Mesothelial cell of epicardium (in vitro differentiated cells): ENCODE measurements at regions not wholly inside any gene's neighbourhood (a gene's known extent, or its start where the extent isn't known, plus 50 kb on each side); places are given as distances from the start of the nearest gene placed in this dataset.

Experiments used
- DNase-seq, 2 experiments: peaks; one replicate each; pipeline ENCODE4 v3.0.0; 2021; ENCODE audit warnings: low spot score in 2 of 2; ENCODE audit not compliant: unreplicated experiment in 2 of 2
- H3K27ac Mint-ChIP-seq: 2 replicates; pipeline ENCODE4 v1.8.0; 2021; ENCODE audit warnings: mixed read lengths
- H3K27me3 Mint-ChIP-seq: 2 replicates; pipeline ENCODE4 v1.8.0; 2021; ENCODE audit warnings: low read depth, mixed read lengths
- H3K36me3 Mint-ChIP-seq: 2 replicates; pipeline ENCODE4 v1.8.0; 2021; ENCODE audit warnings: mixed read lengths
- H3K4me1 Mint-ChIP-seq: 2 replicates; pipeline ENCODE4 v1.8.0; 2021; ENCODE audit warnings: mixed read lengths
- H3K4me3 Mint-ChIP-seq: 2 replicates; pipeline ENCODE4 v1.8.0; 2021; ENCODE audit warnings: mild to moderate bottlenecking, moderate library complexity, mixed read lengths
- H3K9me3 Mint-ChIP-seq: 2 replicates; pipeline ENCODE4 v1.8.0; 2021; ENCODE audit warnings: mixed read lengths
- TF ChIP-seq, protein P1 (sequence below): fragments of 200-600 bp; sonication (generic); IDR thresholded peaks from one replicate; pipeline ENCODE4 v1.5.0; 2021; ENCODE audit warnings: antibody characterized with exemption; ENCODE audit not compliant: unreplicated experiment

DNA sequence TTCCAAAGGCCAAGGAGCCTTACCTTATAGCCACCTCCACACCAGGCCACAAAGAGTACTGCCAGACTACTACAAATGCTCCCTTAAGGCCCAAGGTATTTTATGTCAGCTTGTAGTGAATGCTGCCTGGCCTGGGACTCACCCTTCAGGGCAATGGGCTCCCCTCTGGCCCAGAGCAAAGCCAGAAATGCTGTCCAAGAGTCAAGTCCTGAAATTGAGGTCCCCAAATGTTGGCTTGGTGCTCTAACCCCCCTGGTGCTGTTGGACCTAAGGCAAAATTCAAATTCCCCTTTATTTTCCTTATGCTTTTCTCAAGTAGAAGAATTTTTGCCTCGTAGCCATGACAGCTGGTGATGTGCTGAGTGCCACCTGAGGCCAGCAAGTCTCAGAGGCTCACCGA lies 1354.3 kb upstream of the DIAPH2 start:
- TF ChIP-seq, protein P1, sequence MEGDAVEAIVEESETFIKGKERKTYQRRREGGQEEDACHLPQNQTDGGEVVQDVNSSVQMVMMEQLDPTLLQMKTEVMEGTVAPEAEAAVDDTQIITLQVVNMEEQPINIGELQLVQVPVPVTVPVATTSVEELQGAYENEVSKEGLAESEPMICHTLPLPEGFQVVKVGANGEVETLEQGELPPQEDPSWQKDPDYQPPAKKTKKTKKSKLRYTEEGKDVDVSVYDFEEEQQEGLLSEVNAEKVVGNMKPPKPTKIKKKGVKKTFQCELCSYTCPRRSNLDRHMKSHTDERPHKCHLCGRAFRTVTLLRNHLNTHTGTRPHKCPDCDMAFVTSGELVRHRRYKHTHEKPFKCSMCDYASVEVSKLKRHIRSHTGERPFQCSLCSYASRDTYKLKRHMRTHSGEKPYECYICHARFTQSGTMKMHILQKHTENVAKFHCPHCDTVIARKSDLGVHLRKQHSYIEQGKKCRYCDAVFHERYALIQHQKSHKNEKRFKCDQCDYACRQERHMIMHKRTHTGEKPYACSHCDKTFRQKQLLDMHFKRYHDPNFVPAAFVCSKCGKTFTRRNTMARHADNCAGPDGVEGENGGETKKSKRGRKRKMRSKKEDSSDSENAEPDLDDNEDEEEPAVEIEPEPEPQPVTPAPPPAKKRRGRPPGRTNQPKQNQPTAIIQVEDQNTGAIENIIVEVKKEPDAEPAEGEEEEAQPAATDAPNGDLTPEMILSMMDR: no peak
- no peaks in the 10 kb centered on the region for H3K27me3 Mint-ChIP-seq
- no peak overlapping the region for H3K4me3 Mint-ChIP-seq
- peaks cover 30% of the 10 kb centered on the region for H3K9me3 Mint-ChIP-seq
- H3K4me1 Mint-ChIP-seq: peaks cover 9% of the 10 kb centered on the region
- no peaks in the 10 kb centered on the region for H3K36me3 Mint-ChIP-seq
- no peak overlapping the region for H3K27ac Mint-ChIP-seq
- no peak for DNase-seq

DNA sequence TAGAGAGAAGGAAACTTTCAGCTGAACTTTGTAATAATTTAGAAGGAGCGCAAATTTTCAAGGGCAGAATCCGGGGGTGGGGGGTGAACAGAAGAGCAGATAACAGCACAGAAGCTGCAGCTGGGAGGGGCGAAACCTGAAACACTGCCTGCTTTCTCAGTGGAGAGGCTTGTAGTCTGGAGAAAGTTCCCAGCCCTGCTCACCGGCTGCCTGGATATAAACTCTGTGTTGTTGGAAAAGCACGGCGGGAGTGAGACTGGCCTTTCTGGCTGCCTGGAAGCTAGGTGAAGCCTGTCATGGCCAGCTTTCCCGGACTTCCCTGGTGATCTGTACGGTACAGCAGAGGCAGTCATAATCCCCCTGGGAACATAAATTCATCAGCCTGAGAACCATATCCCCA lies 1352.1 kb upstream of the DIAPH2 start:
- Mint-ChIP-seq H3K9me3 (peaks cover 34% of the 10 kb centered on the region), H3K27ac (no peak overlapping the region), H3K4me1 (peaks cover 9% of the 10 kb centered on the region), H3K4me3 (peak overlapping the region; percentile 38), H3K36me3 (no peaks in the 10 kb centered on the region), H3K27me3 (no peaks in the 10 kb centered on the region)
- DNase-seq: no peak
- TF ChIP-seq, protein P1: no peak

DNA sequence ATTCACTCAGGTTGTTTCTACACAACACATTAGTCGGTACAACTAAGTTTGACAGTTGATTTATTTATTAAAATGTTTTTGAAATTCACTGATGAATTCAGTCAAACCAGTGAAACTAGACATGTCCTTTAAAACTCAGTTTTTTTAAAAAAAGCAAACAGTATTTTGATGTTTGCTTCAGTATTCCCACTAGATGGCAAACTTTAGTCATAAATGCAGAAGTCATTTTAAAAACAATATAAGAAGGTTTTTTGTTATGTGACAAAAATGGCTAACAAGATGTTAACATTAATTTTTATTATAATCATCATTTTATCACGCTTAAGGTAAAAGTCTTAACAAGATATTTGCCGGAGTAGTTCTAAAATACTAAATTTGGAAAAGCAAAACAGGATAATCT lies 1337.8 kb upstream of the DIAPH2 start:
- Mint-ChIP-seq H3K36me3 (no peaks in the 10 kb centered on the region), H3K4me3 (no peak overlapping the region), H3K4me1 (peaks cover 9% of the 10 kb centered on the region), H3K27ac (no peak overlapping the region), H3K9me3 (no peaks in the 10 kb centered on the region), H3K27me3 (no peaks in the 10 kb centered on the region)
- no peak for DNase-seq
- TF ChIP-seq, protein P1: peak; percentile 62

DNA sequence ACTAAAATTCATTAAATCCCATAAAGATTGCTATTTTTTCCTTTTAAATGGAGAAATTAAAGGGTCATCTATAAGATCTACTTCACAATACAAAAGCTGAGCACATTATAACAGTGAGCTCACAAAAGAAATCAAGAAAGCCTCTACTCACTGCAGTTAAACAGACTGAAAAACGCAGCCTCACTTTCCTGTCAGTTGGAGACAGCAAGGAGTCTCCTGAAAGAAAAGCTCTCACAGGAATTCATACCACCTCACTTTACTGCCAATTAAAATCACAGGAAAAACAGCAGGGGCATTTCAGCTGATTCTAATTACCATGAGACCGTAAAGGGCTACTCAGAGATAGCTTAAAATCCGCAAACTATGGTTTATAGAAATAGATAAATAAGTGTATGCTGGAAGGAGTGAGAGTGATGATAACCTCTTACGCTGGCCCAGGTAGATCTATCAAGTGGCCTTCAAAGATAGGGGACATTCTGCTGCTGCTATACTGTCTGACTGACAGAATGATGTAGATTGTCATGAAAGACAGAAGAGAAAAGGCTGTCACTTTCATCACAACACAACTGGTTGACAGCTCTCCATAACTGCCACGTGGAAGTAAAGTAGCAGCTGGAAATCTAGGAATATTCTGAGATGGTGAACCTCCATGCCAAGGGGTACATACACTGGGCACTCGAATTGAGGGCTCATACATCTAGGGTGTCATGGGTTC lies 1333.7 kb upstream of the DIAPH2 start:
- Mint-ChIP-seq H3K4me3 (no peak overlapping the region), H3K27ac (peak overlapping the region; percentile 35), H3K36me3 (no peaks in the 10 kb centered on the region), H3K4me1 (peaks cover 9% of the 10 kb centered on the region), H3K27me3 (no peaks in the 10 kb centered on the region), H3K9me3 (no peaks in the 10 kb centered on the region)
- no peak for DNase-seq
- TF ChIP-seq, protein P1: no peak

DNA sequence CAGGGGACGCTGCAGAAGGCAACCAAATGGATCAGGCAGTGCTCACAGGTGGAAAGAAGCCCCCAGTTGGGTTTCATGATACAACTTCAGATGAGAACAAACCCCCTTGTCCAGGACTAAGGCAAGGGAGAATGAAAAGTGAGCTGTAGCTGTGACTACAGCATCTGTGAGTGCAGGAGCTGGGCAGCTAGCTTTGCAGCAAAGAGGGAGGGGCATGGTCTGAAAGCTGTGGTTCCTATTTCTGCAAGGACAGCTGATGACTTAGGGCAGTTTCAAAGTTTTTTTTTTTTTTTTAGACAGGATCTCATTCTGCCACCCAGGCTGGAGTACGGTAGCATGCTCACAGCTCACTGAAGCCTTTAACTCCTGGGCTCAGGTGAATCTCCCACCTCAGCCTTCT lies 1317.4 kb upstream of the DIAPH2 start:
- no peaks in the 10 kb centered on the region for H3K4me1 Mint-ChIP-seq
- peaks cover 9% of the 10 kb centered on the region for H3K9me3 Mint-ChIP-seq
- no peak overlapping the region for H3K27ac Mint-ChIP-seq
- H3K36me3 Mint-ChIP-seq: peaks cover 2% of the 10 kb centered on the region
- no peak for DNase-seq
- TF ChIP-seq, protein P1: no peak
- no peak overlapping the region for H3K4me3 Mint-ChIP-seq
- H3K27me3 Mint-ChIP-seq: peaks cover 2% of the 10 kb centered on the region
